Skin of body (tissue), 2 donors: ENCODE measurements at regions not wholly inside any gene's neighbourhood (a gene's known extent, or its start where the extent isn't known, plus 50 kb on each side); places are given as distances from the start of the nearest gene placed in this dataset. TPM values are rescaled to one million over a fixed set of nuclear protein-coding genes. Genes with fewer than 3 reads are reported as not detected.

Experiments used
- DNase-seq: peaks from one replicate; lab custom pipeline; 2025; lab: John Stamatoyannopoulos, UW
- small RNA-seq: library from RNA; depleted of rRNA; stranded (forward); fragments of <200 nt; gene quantifications from one replicate; pipeline ENCODE3, GENCODE V24; 2014; ENCODE audit warnings: low replicate concordance

- DNase-seq = no peak
These were observed 80.0 kb upstream of the RGS6 start for GRCh38 chr14:71852181-71852580.

- no peak for DNase-seq
These were observed 76.7 kb upstream of the RGS6 start for GRCh38 chr14:71855399-71856036.

- DNase-seq = no peak
These were observed 75.9 kb upstream of the RGS6 start for GRCh38 chr14:71856199-71856919.

GRCh38 chr14:71863049-71863448, 69.2 kb upstream of the RGS6 start:
- DNase-seq = no peak

- DNase-seq = no peak
These were observed 68.5 kb upstream of the RGS6 start for GRCh38 chr14:71863766-71864165.

Small RNA genes lying in the stretch of these regions (small RNA-seq; reads per million reads assigned to genes)
- not detected for gene RN7SL683P
- 0.07 reads per million for gene SNORD56B
